RWPE1 (cell line): ENCODE measurements at regions not wholly inside any gene's neighbourhood (a gene's known extent, or its start where the extent isn't known, plus 50 kb on each side); places are given as distances from the start of the nearest gene placed in this dataset.

Source experiments
- CTCF ChIA-PET: fragments of 350-600 bp; sonication (Branson Sonifier 250); formaldehyde crosslinking; extraction: SDS; loops from one replicate; lab custom pipeline; 2021; lab: Yijun Ruan, JAX
- POLR2A ChIA-PET: fragments of 400-600 bp; formaldehyde crosslinking; extraction: SDS; loops from one replicate; lab custom pipeline; 2020; ENCODE audit warnings: antibody characterized with exemption; ENCODE audit not compliant: low non-redundant PET; lab: Yijun Ruan, JAX
- DNase-seq: peaks from one replicate; pipeline ENCODE4 v3.0.0; 2012; ENCODE audit warnings: low spot score
- H3K27ac ChIP-seq: fragments of 450-650 bp; 2 replicates; pipeline ENCODE4 v1.5.1; 2017
- TF ChIP-seq, protein P1 (sequence below): fragments of 450-650 bp; conservative IDR thresholded peaks from 2 replicates; pipeline ENCODE4 v1.5.1; 2017; ENCODE audit warnings: low read depth, mild to moderate bottlenecking

DNA sequence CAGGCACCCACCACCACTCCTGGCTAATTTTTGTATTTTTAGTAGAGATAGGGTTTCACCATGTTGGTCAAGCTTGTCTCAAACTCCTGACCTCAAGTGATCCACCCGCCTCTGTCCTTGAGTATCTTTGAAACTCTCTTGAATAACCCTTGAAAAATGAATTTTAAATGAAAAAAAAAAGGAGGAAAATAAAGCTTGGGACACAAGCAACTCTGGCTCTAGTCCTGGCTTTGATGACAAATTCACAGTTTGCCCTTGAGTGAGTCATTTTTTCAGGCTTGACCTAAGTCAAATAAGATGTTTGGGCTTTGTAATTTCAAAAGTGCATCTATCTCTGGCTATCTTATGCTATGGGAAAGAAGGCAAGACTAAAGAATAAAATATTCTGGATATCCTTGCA is 79.0 kb upstream of the TRIB2 start:
- TF ChIP-seq, protein P1, sequence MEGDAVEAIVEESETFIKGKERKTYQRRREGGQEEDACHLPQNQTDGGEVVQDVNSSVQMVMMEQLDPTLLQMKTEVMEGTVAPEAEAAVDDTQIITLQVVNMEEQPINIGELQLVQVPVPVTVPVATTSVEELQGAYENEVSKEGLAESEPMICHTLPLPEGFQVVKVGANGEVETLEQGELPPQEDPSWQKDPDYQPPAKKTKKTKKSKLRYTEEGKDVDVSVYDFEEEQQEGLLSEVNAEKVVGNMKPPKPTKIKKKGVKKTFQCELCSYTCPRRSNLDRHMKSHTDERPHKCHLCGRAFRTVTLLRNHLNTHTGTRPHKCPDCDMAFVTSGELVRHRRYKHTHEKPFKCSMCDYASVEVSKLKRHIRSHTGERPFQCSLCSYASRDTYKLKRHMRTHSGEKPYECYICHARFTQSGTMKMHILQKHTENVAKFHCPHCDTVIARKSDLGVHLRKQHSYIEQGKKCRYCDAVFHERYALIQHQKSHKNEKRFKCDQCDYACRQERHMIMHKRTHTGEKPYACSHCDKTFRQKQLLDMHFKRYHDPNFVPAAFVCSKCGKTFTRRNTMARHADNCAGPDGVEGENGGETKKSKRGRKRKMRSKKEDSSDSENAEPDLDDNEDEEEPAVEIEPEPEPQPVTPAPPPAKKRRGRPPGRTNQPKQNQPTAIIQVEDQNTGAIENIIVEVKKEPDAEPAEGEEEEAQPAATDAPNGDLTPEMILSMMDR: no peak
- DNase-seq: no peak
- ChIA-PET POLR2A (no interaction called here), CTCF (interaction anchor here (0.6 to 0.8 kb wide), 3 partner anchors 19 to 442 kb away, joined by 3 to 7 read pairs (median 3); no protein-coding TSS in a partner anchor)
- H3K27ac ChIP-seq: no peak overlapping the region

DNA sequence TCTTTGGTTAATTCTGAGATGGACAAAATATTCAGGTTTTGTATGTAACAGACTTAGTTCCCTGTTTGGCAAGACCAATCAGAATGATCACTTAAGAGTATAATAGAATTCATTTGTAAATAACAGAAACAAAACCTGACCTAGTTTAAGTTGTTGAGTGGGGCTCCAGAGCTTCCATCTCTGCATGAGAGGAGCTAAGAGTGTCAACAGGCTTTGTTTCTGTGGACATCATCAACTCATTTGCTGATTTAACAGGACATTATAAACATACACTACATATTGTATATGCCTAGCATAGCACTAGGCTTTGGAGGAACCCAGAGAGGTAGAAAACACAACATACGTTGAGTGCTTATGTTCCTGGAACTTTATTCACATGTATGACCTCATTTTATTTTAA is 75.3 kb upstream of the TRIB2 start:
- ChIA-PET CTCF (interaction anchor here (0.6 kb wide), 1 partner anchor 12 kb away, joined by 3 read pairs; no protein-coding TSS in a partner anchor), POLR2A (no interaction called here)
- no peak overlapping the region for H3K27ac ChIP-seq
- TF ChIP-seq, protein P1: no peak
- no peak for DNase-seq

DNA sequence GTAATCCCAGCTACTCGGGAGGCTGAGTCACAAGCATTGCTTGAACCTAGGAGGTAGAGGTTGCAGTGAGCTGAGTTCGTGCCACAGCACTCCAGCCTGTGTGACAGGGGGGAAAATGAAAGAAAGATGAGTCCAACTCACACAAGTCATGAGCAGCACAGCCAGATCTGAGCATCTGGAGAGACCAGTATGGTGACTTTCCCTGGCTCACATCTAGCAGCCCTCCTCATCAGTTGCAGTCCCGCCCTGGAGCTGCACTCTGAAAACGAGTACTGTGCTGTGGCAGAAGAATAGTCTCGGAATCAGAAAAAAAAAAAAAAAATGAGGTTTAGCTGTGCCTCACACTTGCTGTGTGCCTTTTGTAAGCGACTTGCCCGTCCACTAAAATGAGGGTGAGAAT is 74.4 kb upstream of the TRIB2 start:
- ChIA-PET POLR2A (no interaction called here), CTCF (interaction anchor here (1.0 to 1.1 kb wide), 2 partner anchors 41 to 85 kb away, joined by 3 to 6 read pairs; no protein-coding TSS in a partner anchor)
- H3K27ac ChIP-seq: no peak overlapping the region
- TF ChIP-seq, protein P1: no peak
- DNase-seq: no peak

DNA sequence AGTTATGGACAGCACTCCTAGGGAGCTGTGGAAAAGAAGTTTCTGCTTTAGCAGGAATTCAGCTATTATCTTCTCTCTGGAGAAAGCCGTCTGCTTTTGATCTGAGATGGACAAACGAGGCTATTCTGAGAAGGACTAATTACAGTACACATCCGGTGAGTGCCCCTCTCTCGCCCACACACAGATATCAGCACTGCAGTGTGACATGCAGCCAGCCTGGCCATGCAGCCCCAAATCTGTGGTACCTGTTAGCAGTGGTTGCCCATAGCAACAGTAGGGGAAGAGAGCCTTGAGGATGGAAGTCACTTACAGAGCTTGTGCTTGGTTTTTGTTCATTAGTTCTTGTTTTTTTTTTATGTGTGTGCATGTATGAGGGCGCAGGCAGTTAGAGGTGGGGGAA is 73.9 kb upstream of the TRIB2 start:
- TF ChIP-seq, protein P1: no peak
- no peak for DNase-seq
- H3K27ac ChIP-seq: no peak overlapping the region
- POLR2A ChIA-PET: no interaction called here
- CTCF ChIA-PET: interaction anchor here (1.0 to 1.1 kb wide), 2 partner anchors 42 to 84 kb away, joined by 3 to 6 read pairs; no protein-coding TSS in a partner anchor

DNA sequence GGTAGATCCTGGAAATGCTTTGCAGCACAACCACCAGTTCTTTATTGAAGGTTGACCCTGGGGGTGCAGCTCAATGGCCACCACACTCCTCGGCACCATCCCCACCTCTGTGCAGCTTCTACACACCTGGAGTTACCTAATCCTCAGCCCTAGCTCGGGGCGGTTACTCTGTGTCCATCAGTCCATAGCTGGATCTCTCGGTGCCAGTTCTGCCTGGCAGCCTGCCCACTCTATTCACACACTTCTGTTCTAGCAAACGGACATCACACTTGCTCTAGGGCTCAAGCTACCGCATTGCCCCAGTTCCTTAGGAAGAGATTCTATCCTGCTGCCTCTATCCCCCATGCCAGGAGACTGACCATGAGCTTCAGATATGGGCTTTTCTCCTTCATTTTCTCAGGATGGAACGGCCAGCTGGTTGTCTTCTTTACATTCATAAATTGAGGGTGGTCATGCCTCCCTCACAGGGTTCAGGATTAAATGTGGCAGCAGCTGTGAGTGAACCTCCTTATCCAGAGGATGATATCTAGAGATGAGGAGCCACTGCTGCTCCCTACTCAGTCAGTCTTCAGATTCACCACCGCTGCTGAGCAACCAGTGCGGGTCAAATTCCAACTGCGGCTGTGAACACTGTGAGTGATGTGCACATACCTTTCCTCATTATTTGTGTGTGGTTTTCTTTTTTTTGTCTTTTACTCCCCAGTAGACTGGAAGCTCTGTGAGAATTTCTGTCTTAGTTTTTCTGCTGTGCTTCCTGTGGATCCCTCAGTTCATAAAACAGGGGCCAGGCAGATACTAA is 66.9 kb upstream of the TRIB2 start:
- ChIA-PET CTCF (interaction anchor here (0.5 kb wide), 1 partner anchor 334 kb away, joined by 3 read pairs; no protein-coding TSS in a partner anchor), POLR2A (no interaction called here)
- DNase-seq: no peak
- no peak overlapping the region for H3K27ac ChIP-seq
- TF ChIP-seq, protein P1: no peak

DNA sequence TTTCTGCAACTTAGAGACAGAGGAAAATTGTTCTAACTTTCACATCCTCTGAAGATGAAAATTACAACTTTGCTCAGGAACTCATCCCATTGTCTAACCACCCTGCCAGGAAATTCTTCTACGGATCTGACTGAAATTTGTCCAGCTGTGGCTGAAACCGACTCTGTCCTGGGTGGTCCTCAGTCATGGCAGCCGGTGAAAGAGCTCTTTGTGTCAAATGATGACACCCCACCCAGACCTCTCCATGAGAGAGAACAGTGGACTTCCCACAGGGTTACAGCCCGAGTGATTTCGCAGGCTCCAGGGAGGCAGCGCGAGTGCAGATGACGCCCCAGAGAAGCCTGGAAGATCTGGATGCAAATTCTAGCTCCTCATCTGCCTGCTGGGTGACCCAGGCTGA is 65.1 kb upstream of the TRIB2 start:
- POLR2A ChIA-PET: no interaction called here
- H3K27ac ChIP-seq: no peak overlapping the region
- TF ChIP-seq, protein P1: no peak
- no peak for DNase-seq
- CTCF ChIA-PET: no interaction called here
